Upper lobe of right lung (tissue), 1 donor: ENCODE measurements at regions not wholly inside any gene's neighbourhood (a gene's known extent, or its start where the extent isn't known, plus 50 kb on each side); places are given as distances from the start of the nearest gene placed in this dataset.

Experiments used
- ATAC-seq: fragments of 200-7000 bp; cut with Tn5 transposase; one replicate; pipeline ENCODE4 v1.9.1; 2020; ENCODE audit warnings: mild to moderate bottlenecking, moderate library complexity
- DNase-seq: peaks from one replicate; pipeline ENCODE4 v3.0.0-alpha.2; 2020
- H3K27ac ChIP-seq: fragments of 200-600 bp; one replicate; pipeline ENCODE4 v1.8.0; 2022
- H3K27me3 ChIP-seq: fragments of 200-600 bp; one replicate; pipeline ENCODE4 v1.8.0; 2022; ENCODE audit warnings: mild to moderate bottlenecking
- H3K36me3 ChIP-seq: fragments of 200-600 bp; one replicate; pipeline ENCODE4 v1.8.0; 2022
- H3K4me1 ChIP-seq: fragments of 200-600 bp; one replicate; pipeline ENCODE4 v1.8.0; 2022
- H3K4me3 ChIP-seq: fragments of 200-600 bp; one replicate; pipeline ENCODE4 v1.8.0; 2022; ENCODE audit warnings: mild to moderate bottlenecking
- H3K9me3 ChIP-seq: fragments of 200-600 bp; one replicate; pipeline ENCODE4 v1.8.0; 2022
- CTCF ChIP-seq: fragments of 200-600 bp; IDR thresholded peaks from one replicate; pipeline ENCODE4 v1.8.0; 2022; ENCODE audit warnings: antibody characterized with exemption
- intact Hi-C: fragments of 100-400 bp; cut with DNase I; formaldehyde crosslinking; loops from one replicate; pipeline ENCODE4 v1.11.0; 2022
- donor health status: DM: no; HTN: yes; CAD: no; lungs with severe emphysema.

- H3K27me3 ChIP-seq, result no peaks in the 10 kb centered on the region
- TF ChIP-seq CTCF, result no peak
These were observed 107.0 kb upstream of the SPRED1 start for GRCh38 chr15:38145651-38146111.

GRCh38 chr15:38147246-38147645, 105.4 kb upstream of the SPRED1 start:
- H3K27me3 ChIP-seq, result no peaks in the 10 kb centered on the region
- intact Hi-C loops, result no loop called here
- H3K36me3 ChIP-seq, result no peaks in the 10 kb centered on the region
- no peak overlapping the region for H3K4me3 ChIP-seq
- no peak for TF ChIP-seq CTCF
- ATAC-seq (no peak), DNase-seq (no peak)
- peaks cover 9% of the 10 kb centered on the region for H3K9me3 ChIP-seq
- H3K27ac ChIP-seq, result no peak overlapping the region
- H3K4me1 ChIP-seq, result no peaks in the 10 kb centered on the region

More at GRCh38 chr15:38145651-38146111, 107.0 kb upstream of the SPRED1 start:
- ATAC-seq (no peak), DNase-seq (no peak)
- Histone ChIP-seq H3K9me3 (peaks cover 2% of the 10 kb centered on the region), H3K4me1 (no peaks in the 10 kb centered on the region), H3K27ac (no peak overlapping the region), H3K4me3 (no peak overlapping the region), H3K36me3 (no peaks in the 10 kb centered on the region)
- intact Hi-C loops, result no loop called here

GRCh38 chr15:38148471-38148870, 104.2 kb upstream of the SPRED1 start:
- no peak for TF ChIP-seq CTCF
- H3K36me3 ChIP-seq, result no peaks in the 10 kb centered on the region
- DNase-seq, result no peak
- intact Hi-C loops, result no loop called here
- H3K4me1 ChIP-seq, result no peaks in the 10 kb centered on the region
- no peak for ATAC-seq
- H3K9me3 ChIP-seq, result peaks cover 9% of the 10 kb centered on the region
- H3K4me3 ChIP-seq, result no peak overlapping the region
- no peak overlapping the region for H3K27ac ChIP-seq
- no peaks in the 10 kb centered on the region for H3K27me3 ChIP-seq

GRCh38 chr15:38149315-38149714, 103.3 kb upstream of the SPRED1 start:
- ATAC-seq (no peak), DNase-seq (no peak)
- Histone ChIP-seq H3K9me3 (peaks cover 9% of the 10 kb centered on the region), H3K4me1 (no peaks in the 10 kb centered on the region), H3K27ac (no peak overlapping the region), H3K4me3 (no peak overlapping the region), H3K27me3 (no peaks in the 10 kb centered on the region), H3K36me3 (no peaks in the 10 kb centered on the region)
- TF ChIP-seq CTCF, result no peak
- intact Hi-C loops, result no loop called here

- DNase-seq (no peak), ATAC-seq (no peak)
- H3K36me3 ChIP-seq, result no peaks in the 10 kb centered on the region
- H3K4me1 ChIP-seq, result no peaks in the 10 kb centered on the region
- H3K27me3 ChIP-seq, result no peaks in the 10 kb centered on the region
- no peak for TF ChIP-seq CTCF
- peaks cover 9% of the 10 kb centered on the region for H3K9me3 ChIP-seq
- no peak overlapping the region for H3K4me3 ChIP-seq
- H3K27ac ChIP-seq, result no peak overlapping the region
- intact Hi-C loops, result no loop called here
These were observed 102.5 kb upstream of the SPRED1 start for GRCh38 chr15:38150148-38150547.

- Histone ChIP-seq H3K9me3 (peaks cover 9% of the 10 kb centered on the region), H3K27ac (no peak overlapping the region), H3K36me3 (no peaks in the 10 kb centered on the region), H3K4me3 (no peak overlapping the region), H3K4me1 (no peaks in the 10 kb centered on the region), H3K27me3 (no peaks in the 10 kb centered on the region)
- no peak for ATAC-seq
- intact Hi-C loops, result no loop called here
- DNase-seq, result no peak
- TF ChIP-seq CTCF, result no peak
These were observed 101.8 kb upstream of the SPRED1 start for GRCh38 chr15:38150794-38151193.
